Fibroblast of lung (primary cell): ENCODE measurements at regions not wholly inside any gene's neighbourhood (a gene's known extent, or its start where the extent isn't known, plus 50 kb on each side); places are given as distances from the start of the nearest gene placed in this dataset.

Experiments used
- DNase-seq, 2 donors: peaks; one replicate each; pipeline versions ENCODE4 v3.0.0 to v3.0.0-alpha.2; 2010; ENCODE audit warnings: low read depth in 2 of 2
- H2AFZ ChIP-seq: 2 replicates; pipeline ENCODE4 v1.5.1; 2012; ENCODE audit warnings: low read length, control low read depth, inconsistent platforms
- H3K27ac ChIP-seq: 2 replicates; pipeline ENCODE4 v1.5.1; 2011; ENCODE audit warnings: low read length, control low read depth; ENCODE audit not compliant: insufficient read depth
- H3K27me3 ChIP-seq: 2 replicates; pipeline ENCODE4 v1.5.1; 2011; ENCODE audit warnings: mild to moderate bottlenecking, low read length; ENCODE audit not compliant: control insufficient read depth, insufficient read depth
- H3K36me3 ChIP-seq: 2 replicates; pipeline ENCODE4 v1.5.1; 2011; ENCODE audit warnings: low read length; ENCODE audit not compliant: control insufficient read depth, insufficient read depth
- H3K4me1 ChIP-seq: 2 replicates; pipeline ENCODE4 v1.5.1; 2011; ENCODE audit warnings: low read length; ENCODE audit not compliant: control insufficient read depth, insufficient read depth; ENCODE audit errors: extremely low read depth
- H3K4me2 ChIP-seq: 2 replicates; pipeline ENCODE4 v1.5.1; 2011; ENCODE audit warnings: low read length, control low read depth; ENCODE audit not compliant: insufficient read depth; ENCODE audit errors: extremely low read depth
- H3K4me3 ChIP-seq, 4 experiments: fragments of 200-600 bp in 1 of 4; sonication (generic) in 1 of 4; replicated peaks in 1 of 4; 2 replicates each; pipeline ENCODE4 v1.5.1; 2011 to 2016; ENCODE audit warnings: low read length in 4 of 4, low read depth in 3 of 4, mild to moderate bottlenecking in 3 of 4, control low read depth in 2 of 4, inconsistent platforms in 1 of 4, mixed read lengths in 1 of 4; ENCODE audit not compliant: insufficient read depth in 1 of 4; ENCODE audit errors: control extremely low read depth in 1 of 4
- H3K79me2 ChIP-seq: 2 replicates; pipeline ENCODE4 v1.5.1; 2012; ENCODE audit warnings: mild to moderate bottlenecking, low read length, inconsistent platforms; ENCODE audit not compliant: control insufficient read depth, insufficient read depth
- H3K9ac ChIP-seq: 2 replicates; pipeline ENCODE4 v1.5.1; 2011; ENCODE audit warnings: mild to moderate bottlenecking, low read length, control low read depth; ENCODE audit not compliant: insufficient read depth
- H3K9me3 ChIP-seq: 2 replicates; pipeline ENCODE4 v1.5.1; 2012; ENCODE audit warnings: low read depth, low read length; ENCODE audit not compliant: control insufficient read depth, insufficient read depth
- H4K20me1 ChIP-seq: 2 replicates; pipeline ENCODE4 v1.5.1; 2011; ENCODE audit warnings: low read length; ENCODE audit not compliant: control insufficient read depth, insufficient read depth; ENCODE audit errors: extremely low read depth
- CTCF ChIP-seq, 2 donors: IDR thresholded peaks in 1 of 2; conservative IDR thresholded peaks in 1 of 2; 1 replicate in 1 of 2; 2 replicates in 1 of 2; pipeline ENCODE4 v1.5.1; 2011 to 2012; ENCODE audit warnings: low read length in 2 of 2, control low read depth in 1 of 2, inconsistent platforms in 1 of 2, low read depth in 1 of 2, mild to moderate bottlenecking in 1 of 2
- EZH2 ChIP-seq: IDR thresholded peaks from 2 replicates; pipeline ENCODE4 v1.5.1; 2012; ENCODE audit warnings: low read length, control low read depth, mild to moderate bottlenecking; ENCODE audit errors: missing control alignments

- no peak overlapping the region for H3K9ac ChIP-seq
- H3K79me2 ChIP-seq: no peaks in the 10 kb centered on the region
- no peak overlapping the region for H3K4me3 ChIP-seq
- peak in 1 of 2 donors; percentile 27 for DNase-seq
- H4K20me1 ChIP-seq: no peaks in the 10 kb centered on the region
- H3K36me3 ChIP-seq: no peaks in the 10 kb centered on the region
- no peak overlapping the region for H3K27ac ChIP-seq
- no peak overlapping the region for H2AFZ ChIP-seq
- H3K9me3 ChIP-seq: no peaks in the 10 kb centered on the region
- H3K4me2 ChIP-seq: no peak overlapping the region
- TF ChIP-seq CTCF (conservative IDR thresholded peaks at IDR 0.05 in 1 of 2, IDR thresholded peaks at IDR 0.05 in 1 of 2; ENCODE audit: low read depth in 1 of 2, low read length in 2 of 2) (no peak), EZH2 (no peak)
- peaks cover 2% of the 10 kb centered on the region for H3K27me3 ChIP-seq
- H3K4me1 ChIP-seq: no peaks in the 10 kb centered on the region
Measured at GRCh38 chr1:47644212-47644573, 206.3 kb downstream of the FOXD2 start.

GRCh38 chr1:47645151-47645550 lies 207.3 kb downstream of the FOXD2 start:
- H3K79me2 ChIP-seq: no peaks in the 10 kb centered on the region
- TF ChIP-seq EZH2 (no peak), CTCF (conservative IDR thresholded peaks at IDR 0.05 in 1 of 2, IDR thresholded peaks at IDR 0.05 in 1 of 2; ENCODE audit: low read depth in 1 of 2, low read length in 2 of 2) (no peak)
- no peaks in the 10 kb centered on the region for H3K4me1 ChIP-seq
- H2AFZ ChIP-seq: no peak overlapping the region
- H4K20me1 ChIP-seq: no peaks in the 10 kb centered on the region
- H3K9me3 ChIP-seq: no peaks in the 10 kb centered on the region
- no peaks in the 10 kb centered on the region for H3K36me3 ChIP-seq
- DNase-seq: no peak
- H3K4me2 ChIP-seq: no peak overlapping the region
- no peak overlapping the region for H3K27ac ChIP-seq
- peaks cover 2% of the 10 kb centered on the region for H3K27me3 ChIP-seq
- H3K4me3 ChIP-seq: no peak overlapping the region
- no peak overlapping the region for H3K9ac ChIP-seq

- no peak for TF ChIP-seq EZH2
- no peak for TF ChIP-seq CTCF (conservative IDR thresholded peaks at IDR 0.05 in 1 of 2, IDR thresholded peaks at IDR 0.05 in 1 of 2; ENCODE audit: low read depth in 1 of 2, low read length in 2 of 2)
- no peak for DNase-seq
Measured at GRCh38 chr1:47646676-47647075, 208.8 kb downstream of the FOXD2 start.

More at GRCh38 chr1:47646676-47647075, 208.8 kb downstream of the FOXD2 start:
- H3K27ac ChIP-seq: no peak overlapping the region
- no peaks in the 10 kb centered on the region for H3K79me2 ChIP-seq
- H2AFZ ChIP-seq: no peak overlapping the region
- H4K20me1 ChIP-seq: no peaks in the 10 kb centered on the region
- H3K4me1 ChIP-seq: peaks cover 3% of the 10 kb centered on the region
- no peak overlapping the region for H3K4me3 ChIP-seq
- peaks cover 2% of the 10 kb centered on the region for H3K27me3 ChIP-seq
- H3K36me3 ChIP-seq: no peaks in the 10 kb centered on the region
- H3K4me2 ChIP-seq: no peak overlapping the region
- H3K9me3 ChIP-seq: no peaks in the 10 kb centered on the region
- no peak overlapping the region for H3K9ac ChIP-seq
